ENCODE measurements at regions not wholly inside any gene's neighbourhood (a gene's known extent, or its start where the extent isn't known, plus 50 kb on each side); places are given as distances from the start of the nearest gene placed in this dataset.

- Histone ChIP-seq H3K27ac (ENCODE audit: low read depth, low read length) (no peak overlapping the region), H3K4me1 (ENCODE audit: control insufficient read depth in 1 of 2, insufficient read depth in 2 of 2, low read length in 2 of 2) (no peaks in the 10 kb centered on the region), H3K9me3 (ENCODE audit: control insufficient read depth in 1 of 2, insufficient read depth in 1 of 2, low read depth in 1 of 2, low read length in 2 of 2) (no peaks in the 10 kb centered on the region), H3K79me2 (ENCODE audit: insufficient read depth, low read length) (no peaks in the 10 kb centered on the region), H3K4me2 (ENCODE audit: low read length) (no peak overlapping the region), H3K4me3 (replicated peaks in 1 of 2; ENCODE audit: low read depth in 1 of 2, low read length in 2 of 2) (no peak overlapping the region), H2AFZ (ENCODE audit: low read depth, low read length, poor library complexity, severe bottlenecking) (no peak overlapping the region), H3K36me3 (ENCODE audit: control insufficient read depth in 1 of 2, insufficient read depth in 2 of 2, low read length in 2 of 2) (no peaks in the 10 kb centered on the region), H3K9ac (ENCODE audit: low read length) (no peak overlapping the region), H3K27me3 (ENCODE audit: insufficient read depth, low read length) (peaks cover 9% of the 10 kb centered on the region; the same call in 1 of the 2 replicates), H3K9me2 (ENCODE audit: insufficient read depth) (no peaks in the 10 kb centered on the region), H4K20me1 (ENCODE audit: insufficient read depth) (no peaks in the 10 kb centered on the region)
- no peak for DNase-seq (ENCODE audit: low read depth, low spot score)
- intact Hi-C loops (cut with micrococcal nuclease), result no loop called here
- CTCF ChIA-PET, result no interaction called here
- BruUV-seq (replicated peaks), result no TSS peak
- POLR2A ChIA-PET, result no interaction called here
- RAD21 ChIA-PET (ENCODE audit: low non-redundant PET in 1 of 2, low total read pairs in 2 of 2, uncharacterized antibody in 2 of 2, unreplicated experiment in 2 of 2), result no interaction called here
- no peak for ATAC-seq
- TF ChIP-seq REST (IDR thresholded peaks at IDR 0.05; ENCODE audit: low read depth), result no peak
- no peak for TF ChIP-seq MAX (IDR thresholded peaks at IDR 0.05)
- TF ChIP-seq ZNF274 (IDR thresholded peaks at IDR 0.05; ENCODE audit: low read depth, low read length), result no peak
- no peak for TF ChIP-seq ATF3 (IDR thresholded peaks at IDR 0.05)
- TF ChIP-seq RAD21 (IDR thresholded peaks at IDR 0.05; ENCODE audit: low read depth), result no peak
- no peak for TF ChIP-seq SP1 (IDR thresholded peaks at IDR 0.05; ENCODE audit: low read depth)
- no peak for TF ChIP-seq POLR2A (IDR thresholded peaks at IDR 0.05; ENCODE audit: borderline replicate concordance, extremely low read depth, insufficient read depth, insufficient read length)
- TF ChIP-seq TCF7L2 (IDR thresholded peaks at IDR 0.05; ENCODE audit: borderline replicate concordance, extremely low read depth, insufficient read depth, insufficient read length), result no peak
- no peak for TF ChIP-seq EZH2 (IDR thresholded peaks at IDR 0.05)
- no peak for TF ChIP-seq ELF1 (IDR thresholded peaks at IDR 0.05; ENCODE audit: borderline replicate concordance, low read depth)
- no peak for TF ChIP-seq YY1 (IDR thresholded peaks at IDR 0.05; ENCODE audit: extremely low read depth, insufficient replicate concordance, low read depth, low read length)
Measured at GRCh38 chr11:110798201-110798900, 86.1 kb upstream of the ARHGAP20 start.
